SK-N-SH (cell line): ENCODE measurements at regions not wholly inside any gene's neighbourhood (a gene's known extent, or its start where the extent isn't known, plus 50 kb on each side); places are given as distances from the start of the nearest gene placed in this dataset.
"Not testable (repeated sequence)": the region's sequence is repeated elsewhere in the genome, so short reads cannot be mapped to it uniquely, and the experiment has no call there.

ENCODE experiments used
- CTCF ChIA-PET: fragments of 300-600, 350-600 bp; formaldehyde crosslinking; extraction: SDS; loops from one replicate; lab custom pipeline; 2021; lab: Yijun Ruan, JAX
- POLR2A ChIA-PET: fragments of 350-600 bp; sonication (Branson Sonifier 250); formaldehyde crosslinking; extraction: SDS; loops from one replicate; lab custom pipeline; 2020; ENCODE audit warnings: antibody characterized with exemption, inconsistent platforms; lab: Yijun Ruan, JAX
- DNase-seq: peaks from one replicate; pipeline ENCODE4 v3.0.0; 2012
- H2AFZ ChIP-seq: fragments of 200-600 bp; sonication (generic); 2 replicates; pipeline ENCODE4 v1.8.1; 2016; ENCODE audit warnings: antibody characterized with exemption, mild to moderate bottlenecking, low read depth
- H3F3A ChIP-seq: fragments of 200-600 bp; sonication (generic); replicated peaks from 2 replicates; pipeline ENCODE3; 2016; ENCODE audit warnings: antibody characterized with exemption, mild to moderate bottlenecking; ENCODE audit not compliant: insufficient read depth
- H3K27ac ChIP-seq, 2 experiments: fragments of 200-500 bp in 1 of 2; fragments of 200-600 bp in 1 of 2; sonication (Bioruptor generic) in 1 of 2; sonication (generic), shearing (Covaris generic) in 1 of 2; 2 replicates each; pipeline versions ENCODE4 v1.5.1 to v1.6.1; 2014 to 2016; ENCODE audit warnings: low read depth in 2 of 2, inconsistent platforms in 1 of 2, low read length in 1 of 2, mild to moderate bottlenecking in 1 of 2, mixed read lengths in 1 of 2
- H3K27me3 ChIP-seq: fragments of 200-600 bp; sonication (generic), shearing (Covaris generic); 2 replicates; pipeline ENCODE4 v1.6.1; 2016; ENCODE audit warnings: mixed run types; ENCODE audit not compliant: insufficient read depth
- H3K36me3 ChIP-seq, 2 experiments: fragments of 200-500 bp in 1 of 2; fragments of 200-600 bp in 1 of 2; sonication (Bioruptor generic) in 1 of 2; sonication (generic) in 1 of 2; replicated peaks in 1 of 2; 2 replicates each; pipeline versions ENCODE3 to v1.5.1; 2014 to 2016; ENCODE audit warnings: low read length in 1 of 2, mild to moderate bottlenecking in 1 of 2; ENCODE audit not compliant: insufficient read depth in 2 of 2, control insufficient read depth in 1 of 2
- H3K4me1 ChIP-seq, 2 experiments: fragments of 200-500 bp in 1 of 2; fragments of 200-600 bp in 1 of 2; sonication (Bioruptor generic) in 1 of 2; sonication (generic), shearing (Covaris generic) in 1 of 2; 2 replicates each; pipeline versions ENCODE4 v1.5.1 to v1.6.1; 2014 to 2016; ENCODE audit warnings: low read depth in 1 of 2, low read length in 1 of 2, mixed run types in 1 of 2; ENCODE audit not compliant: insufficient read depth in 2 of 2, control insufficient read depth in 1 of 2
- H3K4me2 ChIP-seq: fragments of 200-600 bp; sonication (generic), shearing (Covaris generic); 2 replicates; pipeline ENCODE4 v1.6.1; 2017; ENCODE audit warnings: mixed run types
- H3K4me3 ChIP-seq, 2 experiments: fragments of 200-500 bp in 1 of 2; fragments of 200-600 bp in 1 of 2; sonication (Bioruptor generic) in 1 of 2; sonication (generic), shearing (Covaris generic) in 1 of 2; 2 replicates each; pipeline versions ENCODE4 v1.5.1 to v1.8.1; 2014 to 2016; ENCODE audit warnings: low read depth in 2 of 2, inconsistent platforms in 1 of 2, low read length in 1 of 2, mild to moderate bottlenecking in 1 of 2, mixed read lengths in 1 of 2, moderate library complexity in 1 of 2
- H3K79me2 ChIP-seq: fragments of 200-600 bp; sonication (generic); 2 replicates; pipeline ENCODE4 v1.8.1; 2017; ENCODE audit warnings: mild to moderate bottlenecking; ENCODE audit not compliant: insufficient read depth
- H3K9ac ChIP-seq: fragments of 200-600 bp; sonication (generic); 2 replicates; pipeline ENCODE4 v1.6.1; 2017; ENCODE audit warnings: mixed run types
- H3K9me2 ChIP-seq: fragments of 200-600 bp; sonication (generic); 2 replicates; pipeline ENCODE4 v1.6.1; 2017; ENCODE audit warnings: mixed run types
- H3K9me3 ChIP-seq: fragments of 200-600 bp; sonication (generic); 2 replicates; pipeline ENCODE4 v1.6.1; 2017; ENCODE audit warnings: mixed run types, mild to moderate bottlenecking, moderate library complexity
- H4K20me1 ChIP-seq: fragments of 200-600 bp; sonication (generic); 2 replicates; pipeline ENCODE4 v1.6.1; 2017; ENCODE audit warnings: mild to moderate bottlenecking, mixed run types; ENCODE audit not compliant: insufficient read depth
- ELF1 ChIP-seq: IDR thresholded peaks from 2 replicates; pipeline ENCODE4 v1.4.0; 2012
- FOXJ3 ChIP-seq: sonication (generic); formaldehyde crosslinking; IDR thresholded peaks from 2 replicates; pipeline ENCODE4 v1.5.1; 2020; ENCODE audit warnings: mild to moderate bottlenecking, missing genetic modification reagents
- JUND ChIP-seq: IDR thresholded peaks from 2 replicates; pipeline ENCODE4 v1.4.0; 2012
- MAX ChIP-seq: IDR thresholded peaks from 2 replicates; pipeline ENCODE4 v1.4.0; 2012; ENCODE audit warnings: low read depth
- MXI1 ChIP-seq: IDR thresholded peaks from 2 replicates; pipeline ENCODE4 v1.6.1; 2012; ENCODE audit warnings: mild to moderate bottlenecking, low read depth, low read length, improper control_type of control experiment
- NFIC ChIP-seq: IDR thresholded peaks from 2 replicates; pipeline ENCODE4 v1.4.0; 2012; ENCODE audit warnings: borderline replicate concordance
- RCOR1 ChIP-seq: fragments of 150-350 bp; IDR thresholded peaks from 2 replicates; pipeline ENCODE4 v1.6.1; 2017; ENCODE audit warnings: antibody characterized with exemption, low read length
- SMC3 ChIP-seq: IDR thresholded peaks from 2 replicates; pipeline ENCODE4 v1.6.1; 2012; ENCODE audit warnings: low read depth, low read length, improper control_type of control experiment
- TAF1 ChIP-seq: IDR thresholded peaks from 2 replicates; pipeline ENCODE4 v1.6.1; 2012; ENCODE audit warnings: low read depth, mild to moderate bottlenecking, low read length, moderate library complexity, borderline replicate concordance
- TCF12 ChIP-seq: IDR thresholded peaks from 2 replicates; pipeline ENCODE4 v1.4.0; 2012
- TEAD4 ChIP-seq: IDR thresholded peaks from 2 replicates; pipeline ENCODE4 v1.4.0; 2012; ENCODE audit warnings: mild to moderate bottlenecking, borderline replicate concordance; ENCODE audit not compliant: insufficient read depth
- USF1 ChIP-seq: IDR thresholded peaks from 2 replicates; pipeline ENCODE4 v1.4.0; 2012; ENCODE audit warnings: low read depth, borderline replicate concordance
- USF2 ChIP-seq: fragments of 150-350 bp; IDR thresholded peaks from 2 replicates; pipeline ENCODE4 v1.6.1; 2017; ENCODE audit warnings: antibody characterized with exemption, low read length, low read depth, borderline replicate concordance
- YY1 ChIP-seq: IDR thresholded peaks from 2 replicates; pipeline ENCODE4 v1.4.0; 2012; ENCODE audit warnings: low read depth, mild to moderate bottlenecking
- WGBS: methylation state at CpG from one replicate; pipeline ENCODE4 v1.1.6; 2017; ENCODE audit warnings: low lambda C conversion rate; 5-methylcytosine and 5-hydroxymethylcytosine counted together
- TF ChIP-seq, protein P1 (sequence below): fragments of 200-600 bp; sonication (generic); IDR thresholded peaks from 2 replicates; pipeline ENCODE4 v1.6.1; 2017; ENCODE audit warnings: antibody characterized with exemption, mild to moderate bottlenecking, moderate library complexity

DNA sequence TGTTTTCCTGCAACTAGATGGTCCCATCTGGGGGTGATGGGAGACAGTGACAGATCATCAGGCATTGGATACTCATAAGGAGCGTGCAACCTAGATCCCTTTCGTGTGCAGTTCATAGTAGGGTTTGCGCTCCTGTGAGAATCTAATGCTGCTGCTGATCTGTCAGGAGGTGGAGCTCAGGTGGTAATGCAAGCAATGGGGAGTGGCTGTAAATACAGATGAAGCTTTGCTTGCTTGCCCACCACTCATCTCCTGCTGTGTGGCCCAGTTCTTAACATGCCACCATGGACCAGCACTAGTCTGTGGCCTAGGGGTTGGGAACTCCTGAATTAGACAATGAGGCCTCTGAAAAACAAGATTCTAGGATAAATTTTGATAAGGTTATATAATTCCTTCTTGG lies 430.6 kb downstream of the KCNJ2 start:
- H3K36me3 ChIP-seq, DNase-seq, H3K9ac ChIP-seq, H3K4me3 ChIP-seq, H3K9me2 ChIP-seq, H3F3A ChIP-seq, H3K4me1 ChIP-seq, H3K27ac ChIP-seq, H3K9me3 ChIP-seq, POLR2A ChIA-PET, H3K79me2 ChIP-seq, H3K4me2 ChIP-seq, H4K20me1 ChIP-seq, H3K27me3 ChIP-seq, H2AFZ ChIP-seq: not testable (repeated sequence)
- WGBS = 89% methylated on average over 3 of the region's 3 CpGs
- CTCF ChIA-PET = interaction anchor here (0.6 to 1.2 kb wide), 3 partner anchors 11 to 681 kb away, joined by 3 to 6 read pairs (median 4); no protein-coding TSS in a partner anchor

GRCh38 chr17:70603226-70603625 lies 433.9 kb downstream of the KCNJ2 start:
- no peak overlapping the region for H2AFZ ChIP-seq
- no peaks in the 10 kb centered on the region; a peak in 1 of 4 replicates for H3K4me1 ChIP-seq
- H3K9me3 ChIP-seq = no peaks in the 10 kb centered on the region
- no peaks in the 10 kb centered on the region for H3K79me2 ChIP-seq
- H3K4me3 ChIP-seq = no peak overlapping the region
- H3K4me2 ChIP-seq = no peak overlapping the region
- H3K36me3 ChIP-seq = no peaks in the 10 kb centered on the region
- H4K20me1 ChIP-seq = no peaks in the 10 kb centered on the region
- no peak overlapping the region for H3K9ac ChIP-seq
- POLR2A ChIA-PET = no interaction called here
- TF ChIP-seq TEAD4 (no peak), MAX (no peak), TAF1 (no peak), RCOR1 (no peak)
- TF ChIP-seq, protein P1, sequence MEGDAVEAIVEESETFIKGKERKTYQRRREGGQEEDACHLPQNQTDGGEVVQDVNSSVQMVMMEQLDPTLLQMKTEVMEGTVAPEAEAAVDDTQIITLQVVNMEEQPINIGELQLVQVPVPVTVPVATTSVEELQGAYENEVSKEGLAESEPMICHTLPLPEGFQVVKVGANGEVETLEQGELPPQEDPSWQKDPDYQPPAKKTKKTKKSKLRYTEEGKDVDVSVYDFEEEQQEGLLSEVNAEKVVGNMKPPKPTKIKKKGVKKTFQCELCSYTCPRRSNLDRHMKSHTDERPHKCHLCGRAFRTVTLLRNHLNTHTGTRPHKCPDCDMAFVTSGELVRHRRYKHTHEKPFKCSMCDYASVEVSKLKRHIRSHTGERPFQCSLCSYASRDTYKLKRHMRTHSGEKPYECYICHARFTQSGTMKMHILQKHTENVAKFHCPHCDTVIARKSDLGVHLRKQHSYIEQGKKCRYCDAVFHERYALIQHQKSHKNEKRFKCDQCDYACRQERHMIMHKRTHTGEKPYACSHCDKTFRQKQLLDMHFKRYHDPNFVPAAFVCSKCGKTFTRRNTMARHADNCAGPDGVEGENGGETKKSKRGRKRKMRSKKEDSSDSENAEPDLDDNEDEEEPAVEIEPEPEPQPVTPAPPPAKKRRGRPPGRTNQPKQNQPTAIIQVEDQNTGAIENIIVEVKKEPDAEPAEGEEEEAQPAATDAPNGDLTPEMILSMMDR = no peak
- no peak for DNase-seq
- no peaks in the 10 kb centered on the region for H3K27me3 ChIP-seq
- no peaks in the 10 kb centered on the region for H3K9me2 ChIP-seq
- H3K27ac ChIP-seq = no peak overlapping the region
- WGBS = 52% methylated on average over 4 of the region's 4 CpGs
- no peaks in the 10 kb centered on the region for H3F3A ChIP-seq
- CTCF ChIA-PET = interaction anchor here (1.0 kb wide), 1 partner anchor 34 kb away, joined by 3 read pairs; no protein-coding TSS in a partner anchor

- POLR2A ChIA-PET = no interaction called here
- whole genome bisulfite sequencing = 27% methylated on average over 1 of the region's 1 CpG
- TF ChIP-seq ELF1 = no peak
- TF ChIP-seq JUND = no peak
- TF ChIP-seq USF1 = no peak
- TF ChIP-seq TEAD4 = no peak
- TF ChIP-seq FOXJ3 (CRISPR knock-in tag) = no peak
- no peak for TF ChIP-seq USF2
- TF ChIP-seq MXI1 = no peak
- no peak for TF ChIP-seq TCF12
- no peak for TF ChIP-seq SMC3
- no peak for TF ChIP-seq TAF1
- TF ChIP-seq YY1 = no peak
- TF ChIP-seq, protein P1 = no peak; the same call in 1 of the 2 replicates
- no peak for TF ChIP-seq NFIC
These were observed 435.5 kb downstream of the KCNJ2 start for GRCh38 chr17:70604854-70605253.

More at GRCh38 chr17:70604854-70605253, 435.5 kb downstream of the KCNJ2 start:
- Histone ChIP-seq H4K20me1 (no peaks in the 10 kb centered on the region), H3K27me3 (no peaks in the 10 kb centered on the region), H3K4me1 (no peaks in the 10 kb centered on the region; a peak in 1 of 4 replicates), H3F3A (no peaks in the 10 kb centered on the region), H2AFZ (no peak overlapping the region), H3K79me2 (no peaks in the 10 kb centered on the region), H3K4me3 (no peak overlapping the region), H3K9me3 (no peaks in the 10 kb centered on the region), H3K9ac (no peak overlapping the region), H3K4me2 (no peak overlapping the region), H3K9me2 (no peaks in the 10 kb centered on the region), H3K36me3 (no peaks in the 10 kb centered on the region), H3K27ac (no peak overlapping the region)
- CTCF ChIA-PET = interaction anchor here (1.0 to 1.5 kb wide), 3 partner anchors 24 to 1036 kb away, joined by 3 to 7 read pairs (median 4); no protein-coding TSS in a partner anchor
- no peak for DNase-seq
